HG03103 (cell line): ENCODE measurements at regions not wholly inside any gene's neighbourhood (a gene's known extent, or its start where the extent isn't known, plus 50 kb on each side); places are given as distances from the start of the nearest gene placed in this dataset.

Experiments
- ATAC-seq: cut with Tn5 transposase; IDR thresholded peaks from one replicate; pipeline ENCODE4 v1.9.1; 2021; ENCODE audit warnings: low read depth; ENCODE audit not compliant: unreplicated experiment

- ATAC-seq = no peak
Observed at GRCh38 chr20:48571949-48572847, 255.6 kb downstream of the PREX1 start.

- ATAC-seq = no peak
Observed at GRCh38 chr20:48569679-48570078, 258.1 kb downstream of the PREX1 start.

DNA sequence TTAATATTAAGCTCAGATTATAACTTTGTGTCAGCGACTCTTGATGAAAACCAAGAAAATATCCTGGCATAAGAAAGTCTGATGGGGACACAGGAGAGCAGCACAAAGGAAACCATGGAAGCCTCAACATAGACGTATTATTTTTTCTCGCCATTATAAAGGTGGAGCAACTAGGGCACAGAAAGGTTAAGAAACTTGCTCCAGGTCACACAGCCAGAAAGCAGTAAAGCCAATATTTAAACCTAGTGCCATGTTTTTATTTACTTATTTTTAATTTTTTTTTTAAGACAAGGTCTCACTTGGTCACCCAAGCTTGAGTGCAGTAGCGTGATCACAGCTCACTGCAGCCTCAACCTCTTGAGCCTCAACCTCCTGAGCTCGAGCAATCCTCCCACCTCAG lies 259.3 kb downstream of the PREX1 start:
- no peak for ATAC-seq

DNA sequence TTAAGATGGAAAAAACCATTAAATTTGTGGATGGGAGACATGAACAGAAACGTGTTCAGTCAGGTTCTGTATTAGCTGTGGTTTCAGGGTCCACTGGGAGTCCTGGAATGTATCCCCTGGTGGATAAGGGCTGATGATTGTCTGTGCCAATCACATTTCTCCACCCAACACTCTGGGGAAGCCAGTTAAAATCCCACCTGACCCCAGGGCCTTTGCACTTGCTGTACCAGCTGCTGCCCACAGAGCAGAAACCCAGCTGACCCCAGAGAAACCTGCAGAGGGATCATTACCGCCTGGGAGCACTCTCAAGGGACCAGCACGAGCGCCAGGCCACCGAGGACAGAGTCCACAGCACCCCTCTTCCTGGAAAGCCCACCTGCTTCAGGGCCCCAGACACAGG lies 260.7 kb downstream of the PREX1 start:
- ATAC-seq = no peak

DNA sequence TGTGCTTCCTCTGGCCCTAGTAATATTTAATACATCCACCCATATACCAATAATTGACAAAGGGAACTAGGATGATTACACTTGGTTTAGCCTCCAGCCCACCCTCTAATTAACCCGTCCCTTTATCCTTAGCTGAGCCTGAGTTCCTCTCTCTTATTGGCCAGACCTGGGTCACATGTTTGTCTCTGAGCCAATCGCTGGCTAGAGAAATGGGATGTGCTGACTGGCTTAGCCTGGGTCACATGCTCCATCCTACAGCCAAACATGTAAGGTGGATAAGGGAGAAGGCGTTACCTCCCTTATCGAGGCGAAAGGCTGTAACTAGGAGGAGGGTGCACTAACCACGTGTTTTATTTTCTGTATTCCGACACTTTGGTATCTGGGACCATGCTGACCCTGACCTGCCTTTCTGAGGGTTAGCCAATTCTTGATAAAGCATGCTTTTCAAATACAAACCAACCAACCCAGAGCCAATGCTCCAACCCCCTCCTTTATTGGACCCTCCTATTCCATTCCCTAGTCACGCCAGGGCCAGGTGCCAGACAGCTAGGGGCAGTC lies 262.7 kb downstream of the PREX1 start:
- no peak for ATAC-seq

DNA sequence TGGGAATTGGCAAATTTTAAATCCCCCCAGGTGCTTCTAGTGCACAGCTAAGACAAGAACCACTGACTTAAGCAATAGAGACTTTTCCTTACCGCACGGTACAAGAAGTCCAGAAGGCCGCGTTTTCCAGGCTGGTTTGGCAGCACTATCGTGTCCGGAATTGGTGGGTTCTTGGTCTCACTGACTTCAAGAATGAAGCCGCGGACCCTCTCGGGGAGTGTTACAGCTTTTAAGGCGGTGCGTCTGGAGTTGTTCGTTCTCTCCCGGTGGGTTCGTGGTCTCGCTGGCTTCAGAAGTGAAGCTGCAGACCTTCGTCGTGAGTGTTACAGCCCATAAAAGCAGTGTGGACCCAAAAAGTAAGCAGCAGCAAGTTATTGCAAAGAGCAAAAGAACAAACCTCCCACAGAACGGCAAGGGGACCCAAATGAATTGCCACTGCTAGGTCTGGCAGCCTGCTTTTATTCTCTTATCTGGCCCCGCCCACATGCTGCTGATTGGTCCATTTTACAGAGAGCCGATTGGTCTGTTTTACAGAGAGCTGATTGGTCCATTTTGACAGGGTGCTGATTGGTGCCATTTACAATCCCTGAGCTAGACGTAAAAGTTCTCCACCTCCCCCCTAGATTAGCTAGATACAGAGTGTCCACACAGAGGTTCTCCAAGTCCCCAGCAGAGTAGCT lies 264.5 kb downstream of the PREX1 start:
- no peak for ATAC-seq

GRCh38 chr20:48562586-48563116 lies 265.1 kb downstream of the PREX1 start:
- no peak for ATAC-seq

DNA sequence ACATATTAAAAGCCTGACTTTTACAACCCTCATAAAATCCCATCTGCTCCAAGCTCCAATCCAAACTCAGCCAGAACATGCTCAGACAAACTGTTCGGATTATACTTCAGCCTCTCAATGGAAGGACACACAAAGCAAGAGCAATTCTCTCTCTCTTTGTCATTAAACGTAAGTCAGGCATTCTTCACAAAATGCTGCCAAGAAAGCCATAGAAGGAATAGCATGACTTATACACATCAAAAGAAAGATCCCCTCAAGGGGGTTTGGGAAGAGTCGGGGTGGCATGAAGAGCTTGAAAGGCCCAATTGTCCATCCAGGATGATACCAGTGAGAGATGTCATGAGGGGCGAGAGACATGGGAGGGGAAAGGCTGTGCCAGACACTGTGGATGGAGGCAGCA lies 268.9 kb downstream of the PREX1 start:
- ATAC-seq = no peak

GRCh38 chr20:48557380-48557779 lies 270.4 kb downstream of the PREX1 start:
- no peak for ATAC-seq

DNA sequence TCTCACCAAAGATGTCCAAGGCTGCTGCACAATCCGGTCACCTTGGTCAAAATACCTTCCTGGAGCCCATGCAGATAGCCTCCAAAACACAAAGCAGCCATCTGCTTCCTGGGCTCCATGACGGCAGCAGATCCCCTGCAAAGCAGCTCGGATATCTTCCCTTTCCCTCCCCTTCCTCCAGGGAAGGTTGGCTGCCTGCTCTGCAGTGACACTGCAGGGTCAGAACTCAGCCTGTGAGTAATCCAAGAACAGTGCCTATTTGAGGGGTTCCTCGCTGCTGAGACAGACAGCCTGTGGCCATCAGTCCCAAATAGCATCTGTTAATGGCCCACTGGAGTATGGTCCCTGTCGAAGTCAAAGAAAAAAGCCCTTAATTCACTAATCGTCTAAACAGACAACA lies 270.8 kb downstream of the PREX1 start:
- ATAC-seq = no peak

DNA sequence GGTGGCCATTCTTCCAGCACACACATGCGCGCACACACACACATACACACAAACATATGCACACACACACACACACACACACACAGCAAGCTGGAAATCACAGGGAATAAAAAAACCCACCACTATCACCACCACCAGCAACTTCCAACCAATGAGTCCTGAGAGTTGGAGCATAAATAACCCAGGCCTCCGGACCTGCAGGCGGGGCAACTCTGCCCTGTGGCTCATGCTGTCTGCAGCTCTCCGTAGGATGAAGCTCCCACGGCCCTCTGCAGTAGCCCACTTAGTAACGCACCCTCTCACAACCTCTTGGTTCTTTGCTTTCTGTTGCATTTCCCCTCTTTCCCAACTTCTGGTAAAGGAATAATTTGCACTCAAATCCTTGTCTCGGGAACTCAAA lies 275.2 kb downstream of the PREX1 start:
- no peak for ATAC-seq

DNA sequence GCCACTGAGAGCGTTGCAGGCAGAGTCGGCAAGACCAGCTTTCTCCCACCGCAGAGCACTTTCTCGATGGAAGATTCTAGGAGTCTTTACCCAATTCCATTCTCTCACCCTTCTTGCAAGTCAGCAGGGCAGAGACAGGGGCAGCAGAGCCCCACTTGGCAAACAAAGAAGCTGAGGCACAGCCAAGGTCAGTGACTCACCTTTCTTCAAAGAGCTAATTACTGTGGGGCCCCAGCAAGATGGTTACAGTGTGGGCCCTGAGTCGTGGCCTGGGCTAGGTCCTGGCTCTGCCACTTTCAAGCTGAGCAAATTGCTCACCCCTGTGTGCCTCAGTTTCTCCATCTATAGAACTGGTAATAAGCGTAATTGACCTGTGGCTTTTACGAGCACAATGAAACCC lies 277.0 kb downstream of the PREX1 start:
- ATAC-seq = no peak

DNA sequence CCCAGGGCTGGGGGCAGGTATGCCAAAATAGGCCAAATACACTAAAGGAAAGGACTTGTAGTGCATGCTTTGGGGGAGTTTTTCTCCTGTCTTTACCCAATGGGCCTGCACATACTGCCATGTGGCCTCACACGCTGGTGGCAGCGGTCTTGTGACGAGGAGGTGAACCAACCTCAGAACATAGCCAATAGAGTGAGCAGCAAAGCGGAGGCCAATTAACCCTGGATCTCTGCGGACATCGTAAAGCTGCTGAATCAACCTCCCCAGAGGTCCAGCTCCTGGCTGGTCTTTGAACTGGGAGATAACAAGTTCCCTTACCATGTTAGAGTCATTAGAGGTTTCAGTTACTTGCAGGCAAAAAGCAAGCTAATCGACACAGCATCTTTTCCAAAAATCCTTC lies 280.1 kb downstream of the PREX1 start:
- no peak for ATAC-seq

GRCh38 chr20:48544402-48545339 lies 283.1 kb downstream of the PREX1 start:
- ATAC-seq = no peak

GRCh38 chr20:48541581-48542071 lies 286.2 kb downstream of the PREX1 start:
- no peak for ATAC-seq

GRCh38 chr20:48538856-48539255 lies 288.9 kb downstream of the PREX1 start:
- no peak for ATAC-seq

- no peak for ATAC-seq
Observed at GRCh38 chr20:48538058-48538825, 289.6 kb downstream of the PREX1 start.

- ATAC-seq = no peak
Observed at GRCh38 chr20:48536206-48536605, 291.6 kb downstream of the PREX1 start.

- ATAC-seq = no peak
Observed at GRCh38 chr20:48535556-48535955, 292.2 kb downstream of the PREX1 start.
